MM.1S (cell line): ENCODE measurements at regions not wholly inside any gene's neighbourhood (a gene's known extent, or its start where the extent isn't known, plus 50 kb on each side); places are given as distances from the start of the nearest gene placed in this dataset.

Experiments
- CTCF ChIP-seq: fragments of 300-600 bp; sonication (generic); IDR thresholded peaks from 2 replicates; pipeline ENCODE4 v1.5.1; 2016; ENCODE audit warnings: antibody characterized with exemption, low read length, mixed read lengths
- EZH2 ChIP-seq: fragments of 300-600 bp; sonication (generic); optimal IDR thresholded peaks from 2 replicates; pipeline ENCODE3; 2017; ENCODE audit warnings: low read depth, mild to moderate bottlenecking, antibody characterized with exemption, low read length, mixed read lengths
- EZH2phosphoT487 ChIP-seq: fragments of 300-600 bp; sonication (generic); IDR thresholded peaks from 2 replicates; pipeline ENCODE4 v1.6.1; 2018; ENCODE audit warnings: antibody characterized with exemption, low read length

DNA sequence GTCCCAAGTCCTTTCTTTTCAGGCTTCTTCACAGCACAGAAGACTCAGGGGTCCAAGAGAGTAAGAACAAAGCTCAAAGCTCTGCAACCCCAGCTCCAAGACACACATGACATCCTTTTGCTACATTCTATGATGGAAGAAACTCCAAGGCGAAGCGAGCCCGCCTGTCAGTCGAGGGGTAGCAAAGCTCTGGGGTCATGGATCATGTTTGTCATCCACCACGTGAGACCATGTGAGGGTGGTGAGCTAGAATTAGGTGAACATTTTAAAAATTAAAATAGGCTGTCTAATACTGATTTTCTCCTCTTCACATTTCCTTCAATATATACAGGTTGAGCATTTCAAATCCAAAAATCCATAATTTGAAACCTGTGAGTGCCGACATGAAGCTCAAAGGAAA, 189.6 kb downstream of the TTLL2 start:
- TF ChIP-seq EZH2phosphoT487 (no peak), CTCF (no peak), EZH2 (no peak)
